HG02642 (cell line): ENCODE measurements at regions not wholly inside any gene's neighbourhood (a gene's known extent, or its start where the extent isn't known, plus 50 kb on each side); places are given as distances from the start of the nearest gene placed in this dataset.

Source experiments
- ATAC-seq: cut with Tn5 transposase; IDR thresholded peaks from one replicate; pipeline ENCODE4 v1.9.1; 2021; ENCODE audit warnings: mild to moderate bottlenecking; ENCODE audit not compliant: unreplicated experiment, poor library complexity

GRCh38 chr6:19009769-19010168 is 622.6 kb downstream of the RNF144B start:
- ATAC-seq = no peak

- no peak for ATAC-seq
These were observed 626.0 kb downstream of the RNF144B start for GRCh38 chr6:19013026-19013705.

GRCh38 chr6:19024737-19025136 is 637.6 kb downstream of the RNF144B start:
- no peak for ATAC-seq

- ATAC-seq = no peak
These were observed 641.1 kb downstream of the RNF144B start for GRCh38 chr6:19028201-19028600.

GRCh38 chr6:19032591-19033295 is 645.6 kb downstream of the RNF144B start:
- no peak for ATAC-seq

DNA sequence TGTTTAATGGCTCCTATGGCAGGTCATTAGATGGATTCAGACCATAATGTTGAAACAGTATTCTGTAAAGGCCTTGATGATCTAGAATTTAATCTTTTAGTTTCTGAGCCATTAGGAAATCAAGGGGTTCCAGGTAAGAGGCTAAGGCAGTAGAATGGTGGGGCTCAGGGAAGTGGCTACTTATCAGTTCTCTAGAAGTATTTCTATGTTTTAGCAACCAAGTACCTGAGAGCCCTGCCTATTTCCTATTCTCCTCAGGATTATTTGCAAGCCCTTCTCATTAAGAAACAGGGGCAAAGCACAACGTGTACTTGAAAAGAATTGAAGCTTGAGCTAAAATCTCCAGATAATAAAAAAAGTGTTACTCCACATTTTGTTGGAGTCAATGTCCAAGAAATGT is 646.5 kb downstream of the RNF144B start:
- ATAC-seq = no peak

DNA sequence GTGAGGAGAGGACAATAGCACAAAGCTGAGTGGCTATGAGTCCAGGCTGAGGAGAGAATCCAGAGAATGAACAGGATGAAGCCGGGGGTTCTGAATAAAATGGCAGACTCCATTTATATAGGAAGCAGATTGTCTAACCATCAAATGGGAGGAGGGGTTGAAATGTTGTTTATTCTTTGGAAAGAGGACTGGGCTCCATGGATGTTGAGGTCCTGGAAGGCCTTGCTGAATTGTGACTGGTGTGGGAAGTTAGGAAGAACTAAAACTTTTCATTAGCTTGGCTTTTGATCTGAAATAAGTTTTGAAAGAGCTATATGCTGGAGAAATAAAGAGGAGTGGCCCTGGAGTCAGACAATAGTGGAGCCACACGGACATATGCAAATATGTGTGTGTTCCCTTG is 647.8 kb downstream of the RNF144B start:
- no peak for ATAC-seq

DNA sequence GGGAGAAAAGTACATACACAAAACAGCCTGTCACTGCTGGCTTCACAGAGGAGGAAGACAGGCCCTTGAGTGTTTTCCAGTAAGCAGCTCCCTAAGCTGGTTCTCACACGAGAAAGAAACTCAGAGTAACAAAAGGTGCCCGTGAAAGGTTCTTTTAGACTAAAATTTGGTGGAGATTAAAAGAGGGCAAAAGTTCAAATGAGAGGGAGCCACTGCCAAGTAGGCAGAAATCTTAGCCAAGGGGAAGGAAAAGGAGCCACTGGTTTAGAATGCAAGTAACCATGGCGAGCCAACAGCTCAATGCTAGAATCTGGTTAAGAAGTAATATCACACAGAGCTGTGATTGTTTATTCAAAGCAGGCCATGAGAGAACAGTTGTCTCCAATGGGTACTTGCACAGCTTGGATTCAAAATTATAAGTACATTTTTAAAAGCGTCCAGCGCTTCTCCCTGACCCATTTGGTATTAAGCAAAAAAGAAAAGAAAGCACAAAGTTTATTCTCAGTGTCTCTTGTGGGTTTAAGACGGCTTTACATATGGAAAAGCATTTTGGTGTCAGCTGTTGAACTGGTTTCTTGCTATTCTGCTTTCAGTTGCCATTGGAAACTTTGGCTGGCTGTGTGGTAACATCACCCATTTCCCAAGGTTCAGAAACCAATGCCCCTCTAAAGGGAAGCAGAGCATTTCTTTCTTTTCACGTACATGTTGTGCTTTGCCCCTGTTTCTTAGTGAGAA is 648.5 kb downstream of the RNF144B start:
- no peak for ATAC-seq

GRCh38 chr6:19036196-19036555 is 649.0 kb downstream of the RNF144B start:
- no peak for ATAC-seq

DNA sequence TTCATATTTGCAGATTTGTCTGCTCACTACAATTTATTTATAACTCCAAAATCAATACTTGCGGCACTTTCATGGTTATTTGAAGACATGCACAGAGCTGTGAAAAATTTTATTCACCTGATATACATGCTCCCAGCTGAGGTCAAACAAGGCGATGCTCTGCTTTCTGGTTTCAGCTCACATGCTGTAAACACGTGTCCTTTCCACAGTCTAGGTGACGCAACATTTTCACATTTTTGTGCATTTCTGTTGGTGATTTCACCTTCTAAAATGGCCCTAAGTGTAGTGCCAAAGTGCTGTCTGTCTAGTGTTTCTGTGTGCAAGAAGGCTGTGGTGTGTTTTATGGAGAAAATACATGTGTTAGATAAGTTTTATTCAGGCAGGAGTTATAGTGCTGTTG is 650.5 kb downstream of the RNF144B start:
- no peak for ATAC-seq

- ATAC-seq = no peak
These were observed 652.1 kb downstream of the RNF144B start for GRCh38 chr6:19039287-19039686.

GRCh38 chr6:19041906-19042305 is 654.8 kb downstream of the RNF144B start:
- ATAC-seq = no peak

GRCh38 chr6:19042420-19042819 is 655.3 kb downstream of the RNF144B start:
- no peak for ATAC-seq

GRCh38 chr6:19050765-19051164 is 663.6 kb downstream of the RNF144B start:
- ATAC-seq = no peak

DNA sequence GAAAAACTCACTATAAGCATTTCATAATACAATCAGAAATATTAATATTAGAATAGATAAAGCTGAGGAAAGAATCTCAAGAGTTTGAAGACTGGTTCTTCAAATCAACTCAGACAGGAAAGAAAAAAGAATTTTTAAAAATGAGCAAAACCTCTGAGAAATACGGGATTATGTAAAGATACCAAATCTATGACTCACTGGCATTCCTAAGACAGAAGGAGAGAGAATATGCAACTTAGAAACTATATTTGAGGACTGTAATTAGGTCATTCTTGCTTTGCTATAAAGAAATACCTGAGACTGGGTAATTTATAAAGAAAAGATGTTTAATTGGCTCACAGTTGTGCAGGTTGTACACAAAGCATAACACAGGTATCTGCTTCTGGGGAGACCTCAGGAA is 665.1 kb downstream of the RNF144B start:
- no peak for ATAC-seq

GRCh38 chr6:19059102-19059501 is 672.0 kb downstream of the RNF144B start:
- ATAC-seq = no peak

DNA sequence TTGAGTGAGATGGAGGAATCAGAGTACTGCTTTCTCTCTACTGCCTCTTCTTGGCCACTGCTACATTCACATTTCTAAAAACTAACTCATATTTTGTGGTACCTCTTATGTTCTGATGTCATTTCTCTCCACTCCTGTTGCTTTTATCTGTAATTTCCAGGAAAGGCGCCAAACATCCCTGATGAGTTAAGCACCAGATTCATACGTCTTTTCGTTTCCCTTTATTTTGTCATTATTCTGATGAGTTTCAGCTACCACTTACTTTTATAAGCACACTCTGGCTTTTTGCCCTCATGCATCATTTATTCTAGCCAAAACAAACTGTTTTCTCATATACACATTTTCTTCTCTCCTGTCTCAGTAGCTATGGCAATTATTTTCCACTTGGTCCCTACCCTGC is 680.0 kb downstream of the RNF144B start:
- no peak for ATAC-seq

GRCh38 chr6:19070520-19070919 is 683.4 kb downstream of the RNF144B start:
- no peak for ATAC-seq

GRCh38 chr6:19083801-19084200 is 696.7 kb downstream of the RNF144B start:
- ATAC-seq = no peak

DNA sequence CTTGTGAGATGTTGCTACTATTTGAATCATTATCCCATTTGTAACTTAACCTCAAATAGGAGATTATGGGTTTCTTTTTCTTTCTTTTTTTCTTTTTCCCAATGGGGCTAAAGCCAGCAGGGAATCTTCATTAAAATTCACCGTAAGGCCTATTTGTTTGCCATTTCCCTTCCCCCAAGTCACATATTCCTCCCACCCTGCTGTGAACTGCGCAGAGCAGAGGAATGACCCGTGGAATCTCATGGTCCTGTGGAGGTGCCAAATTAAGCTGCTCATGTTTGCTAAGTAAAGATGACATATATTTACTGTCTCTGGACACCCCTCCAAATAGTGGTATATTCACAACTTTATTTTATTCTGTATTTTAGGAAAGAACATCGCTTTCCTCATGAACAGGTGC is 699.3 kb downstream of the RNF144B start:
- ATAC-seq = no peak

DNA sequence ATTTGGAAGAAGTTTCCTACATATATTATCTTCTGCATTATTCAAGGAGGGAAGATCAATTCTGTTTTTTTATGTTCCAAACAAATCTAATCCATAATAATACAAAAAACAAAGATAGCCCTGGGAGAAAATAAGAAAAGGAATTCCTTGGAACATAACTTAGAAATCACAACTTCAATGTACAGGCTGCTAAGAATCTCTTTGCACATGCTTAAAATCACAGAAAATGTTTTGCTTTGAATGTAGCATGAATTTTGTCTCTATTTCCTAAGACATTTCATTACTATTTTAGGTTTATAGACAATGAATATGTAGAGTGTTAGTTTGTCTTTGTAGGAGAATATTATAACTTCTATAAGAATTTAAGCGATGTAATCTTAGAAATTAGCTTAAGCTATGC is 700.1 kb downstream of the RNF144B start:
- no peak for ATAC-seq

- ATAC-seq = no peak
These were observed 700.7 kb downstream of the RNF144B start for GRCh38 chr6:19087897-19088296.
